GM18861 (cell line): ENCODE measurements at regions not wholly inside any gene's neighbourhood (a gene's known extent, or its start where the extent isn't known, plus 50 kb on each side); places are given as distances from the start of the nearest gene placed in this dataset.
"Not testable (repeated sequence)": the region's sequence is repeated elsewhere in the genome, so short reads cannot be mapped to it uniquely, and the experiment has no call there.

Experiments used
- ATAC-seq: cut with Tn5 transposase; IDR thresholded peaks from one replicate; pipeline ENCODE4 v1.9.1; 2021; ENCODE audit not compliant: unreplicated experiment

- ATAC-seq = no peak
These were observed 87.5 kb upstream of the ERCC6L2 start for GRCh38 chr9:95788021-95788420.

DNA sequence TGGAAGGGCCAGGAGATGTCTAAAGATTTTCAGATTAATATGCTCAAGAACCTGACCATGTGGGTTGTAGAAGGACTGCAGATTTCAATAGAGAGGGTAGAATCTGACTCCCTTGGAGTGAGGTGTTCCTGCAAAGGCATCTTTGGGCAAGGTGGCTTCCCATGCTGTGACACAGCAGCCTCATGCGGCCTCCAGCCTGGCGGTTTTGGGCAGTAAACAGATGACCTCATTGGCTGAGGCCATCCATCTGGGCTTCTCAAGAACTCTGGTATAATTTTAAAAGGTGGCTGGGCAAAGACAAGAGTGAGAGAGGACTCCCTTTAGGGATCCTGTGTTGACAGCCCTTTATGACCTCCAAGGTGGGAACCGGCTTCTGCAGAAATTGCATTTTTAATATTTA, 90.3 kb upstream of the ERCC6L2 start:
- no peak for ATAC-seq

DNA sequence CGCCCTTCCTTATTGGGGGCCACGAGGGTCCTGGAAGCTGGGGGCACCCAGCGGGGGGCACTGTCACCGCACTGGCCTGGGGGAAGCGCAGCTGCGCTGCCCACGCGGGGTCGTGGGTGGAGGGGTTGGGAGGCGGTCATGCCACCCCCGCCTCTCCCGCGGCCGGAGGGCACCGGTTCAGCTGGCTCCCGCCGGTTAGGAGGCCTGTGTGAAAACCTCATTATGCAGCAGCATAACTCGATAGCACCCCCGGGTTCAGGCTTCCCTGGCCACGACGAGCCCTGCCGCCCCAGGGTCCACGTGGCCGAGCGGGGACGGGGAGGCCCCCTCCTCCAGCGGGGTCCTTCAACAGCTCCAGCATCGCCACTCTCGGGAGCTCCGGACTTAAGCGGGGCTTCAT, 91.2 kb upstream of the ERCC6L2 start:
- ATAC-seq = no peak

- no peak for ATAC-seq
These were observed 92.0 kb upstream of the ERCC6L2 start for GRCh38 chr9:95783426-95783975.

GRCh38 chr9:95780751-95781150, 94.7 kb upstream of the ERCC6L2 start:
- ATAC-seq = no peak

DNA sequence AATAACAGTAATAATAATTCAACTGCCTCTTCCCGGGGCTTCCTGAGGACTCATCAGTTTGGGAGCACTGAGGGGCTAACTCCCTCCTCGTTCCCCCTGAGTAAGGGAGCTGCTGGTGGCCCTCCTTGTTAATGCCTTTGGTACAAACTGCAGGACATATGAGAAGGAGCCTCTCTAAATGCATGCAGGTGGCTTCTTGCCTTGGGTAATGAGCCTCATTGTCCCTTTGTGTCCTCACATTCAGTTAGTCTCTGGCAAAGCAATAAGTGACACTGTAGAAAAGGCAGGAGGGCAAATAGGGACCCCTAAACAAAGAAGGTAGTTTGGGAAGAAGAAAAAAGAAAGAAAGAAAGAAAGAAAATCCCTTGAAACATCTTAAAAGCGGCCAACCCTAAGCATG, 95.4 kb upstream of the ERCC6L2 start:
- no peak for ATAC-seq

DNA sequence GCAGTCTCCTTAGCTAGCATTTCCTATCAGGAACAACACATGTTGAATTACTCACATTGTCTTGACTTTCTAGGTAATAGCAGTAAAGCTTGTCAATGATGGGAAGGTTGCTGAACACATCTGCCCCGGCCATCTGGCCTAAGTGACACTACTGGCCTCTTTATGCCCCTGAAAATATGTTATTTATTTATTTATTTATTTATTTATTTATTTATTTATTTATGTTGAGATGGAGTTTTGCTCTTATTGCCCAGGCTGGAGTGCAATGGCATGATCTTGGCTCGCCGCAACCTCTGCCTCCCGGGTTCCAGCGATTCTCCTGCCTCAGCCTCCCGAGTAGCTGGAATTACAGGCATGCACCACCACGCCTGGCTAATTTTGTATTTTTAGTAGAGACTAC, 95.9 kb upstream of the ERCC6L2 start:
- not testable (repeated sequence) for ATAC-seq

GRCh38 chr9:95778957-95779356, 96.5 kb upstream of the ERCC6L2 start:
- ATAC-seq = no peak

DNA sequence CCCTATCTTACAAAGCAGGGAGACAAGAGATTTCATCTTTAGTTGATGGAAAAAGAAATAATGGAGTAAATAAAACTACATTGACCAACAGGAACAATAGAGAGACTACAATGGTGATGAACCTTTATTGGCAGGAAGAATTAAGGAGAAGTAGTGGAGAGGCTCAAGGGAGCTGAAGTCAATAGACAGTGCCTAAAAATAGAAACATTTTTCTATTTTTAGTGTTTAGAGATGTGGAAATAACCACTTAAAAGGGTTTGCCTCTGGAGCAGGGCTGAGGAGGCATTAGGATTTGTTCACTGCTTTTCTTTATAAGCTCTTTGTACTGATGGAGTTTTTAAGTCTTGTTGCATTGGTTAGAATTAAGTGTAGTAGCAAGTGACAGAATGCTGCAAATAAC, 98.4 kb upstream of the ERCC6L2 start:
- no peak for ATAC-seq

- ATAC-seq = no peak
These were observed 99.3 kb upstream of the ERCC6L2 start for GRCh38 chr9:95776176-95776575.

DNA sequence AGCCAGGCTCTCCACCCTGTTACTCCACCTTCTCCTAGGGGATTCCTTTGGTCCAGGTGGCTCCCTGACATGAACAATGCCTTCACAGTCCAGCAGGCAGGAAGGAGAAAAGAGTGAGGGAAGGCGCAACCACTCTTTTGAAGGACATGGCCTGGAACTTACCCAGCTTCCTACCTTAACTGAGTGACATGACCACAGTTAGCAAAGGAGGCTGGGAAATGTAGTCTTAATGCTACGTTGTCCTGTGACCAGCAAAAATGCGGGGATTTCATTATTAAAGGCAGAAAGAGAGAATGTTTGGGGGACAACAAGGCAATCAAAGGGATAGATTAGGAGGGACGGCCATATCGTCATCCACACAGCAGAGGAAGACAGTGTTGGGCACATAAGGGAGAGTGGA, 100.3 kb upstream of the ERCC6L2 start:
- no peak for ATAC-seq

- ATAC-seq = no peak
These were observed 102.5 kb upstream of the ERCC6L2 start for GRCh38 chr9:95773053-95773418.

- no peak for ATAC-seq
These were observed 103.0 kb upstream of the ERCC6L2 start for GRCh38 chr9:95772320-95773052.

DNA sequence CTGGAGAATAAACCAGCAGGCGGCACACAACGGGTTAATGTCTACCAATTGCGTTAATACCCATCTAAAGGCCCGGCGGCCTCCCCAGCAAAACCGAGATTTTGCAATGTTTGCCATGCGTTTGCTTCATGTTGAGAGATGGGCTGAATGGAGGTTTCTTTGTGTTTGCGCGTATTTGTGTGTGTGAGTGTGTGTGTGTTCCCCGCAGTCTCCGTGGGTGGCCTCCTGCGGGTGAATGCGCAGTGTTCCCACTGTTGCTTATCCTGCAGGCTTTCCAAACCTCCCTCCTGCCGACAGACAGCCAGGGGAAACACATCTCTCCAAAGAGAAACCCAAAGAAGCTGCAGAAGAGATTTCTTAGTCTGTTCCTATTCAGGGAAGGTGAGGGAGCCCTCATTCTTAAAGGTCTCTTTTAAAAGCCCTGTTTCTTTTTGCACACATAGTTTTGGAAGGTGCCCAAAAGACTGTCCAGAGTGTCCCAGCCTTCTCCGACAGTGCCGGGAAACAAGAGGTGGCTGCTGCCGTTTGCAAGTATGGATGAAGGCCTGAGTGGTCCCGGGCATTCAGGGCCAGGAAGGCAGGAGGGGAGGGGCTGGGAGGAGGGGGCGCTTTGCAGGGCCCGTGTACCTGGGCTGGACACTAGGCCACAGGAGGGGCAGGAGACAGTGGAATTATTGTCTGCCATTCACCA, 103.8 kb upstream of the ERCC6L2 start:
- no peak for ATAC-seq

- no peak for ATAC-seq
These were observed 104.8 kb upstream of the ERCC6L2 start for GRCh38 chr9:95770653-95771131.

- ATAC-seq = no peak
These were observed 105.5 kb upstream of the ERCC6L2 start for GRCh38 chr9:95769909-95770433.

GRCh38 chr9:95769473-95769872, 106.0 kb upstream of the ERCC6L2 start:
- no peak for ATAC-seq

- ATAC-seq = no peak
These were observed 108.6 kb upstream of the ERCC6L2 start for GRCh38 chr9:95766906-95767305.

DNA sequence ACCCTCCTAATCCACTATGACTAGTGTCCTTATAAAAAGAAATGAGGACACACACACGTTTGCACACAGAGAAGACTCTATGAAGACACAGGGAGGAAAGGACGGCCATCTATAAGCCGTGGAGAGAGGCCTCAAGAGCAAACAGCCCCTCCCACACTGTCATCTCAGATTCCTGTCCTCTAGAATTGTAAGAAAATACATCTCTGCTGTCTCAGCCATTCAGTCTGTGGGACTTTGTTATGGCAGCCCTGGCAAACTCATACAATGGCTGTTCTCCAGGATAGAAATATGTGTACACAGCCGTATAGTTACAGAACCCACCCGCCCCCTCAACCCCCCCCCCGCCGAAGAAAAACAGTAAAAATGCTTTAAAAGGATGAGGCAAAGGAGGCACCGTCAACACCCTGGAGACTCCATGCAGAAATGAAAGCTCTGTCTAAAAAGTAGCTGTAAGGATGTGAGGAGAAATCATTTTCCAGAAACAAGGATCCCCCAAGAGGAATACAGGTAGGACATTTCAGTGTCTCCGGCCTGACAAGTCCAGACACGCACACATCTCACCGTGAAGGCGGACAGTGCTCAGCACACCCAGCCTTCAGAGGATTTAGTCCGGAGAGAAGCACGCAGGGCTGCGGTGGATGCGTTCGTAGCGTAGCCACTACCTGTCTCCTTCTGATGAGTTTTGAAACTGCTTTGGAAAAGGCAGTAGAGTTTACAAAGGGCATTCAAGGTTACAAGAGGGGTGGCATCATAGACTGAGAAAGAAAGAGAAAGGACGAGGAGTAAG, 110.8 kb upstream of the ERCC6L2 start:
- no peak for ATAC-seq

DNA sequence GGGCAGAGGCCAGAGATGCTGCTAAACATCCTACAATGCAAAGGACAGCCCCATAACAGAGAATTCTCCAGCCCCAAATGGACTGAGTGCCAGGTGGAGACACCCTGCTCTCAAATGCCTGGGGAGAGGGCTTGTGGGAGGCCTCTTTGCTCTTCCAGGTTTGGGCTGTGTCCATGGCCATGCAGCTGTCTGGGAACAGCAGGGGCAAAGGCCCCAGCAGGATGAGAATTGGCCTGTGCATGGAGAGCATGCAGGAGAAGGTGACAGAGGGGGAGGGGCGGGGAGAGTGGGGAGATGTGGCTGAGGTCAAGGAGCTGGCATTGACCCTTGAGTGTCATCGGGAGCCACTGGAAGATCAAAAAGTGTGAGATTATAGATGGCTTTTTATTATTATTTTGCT, 111.5 kb upstream of the ERCC6L2 start:
- ATAC-seq = no peak

DNA sequence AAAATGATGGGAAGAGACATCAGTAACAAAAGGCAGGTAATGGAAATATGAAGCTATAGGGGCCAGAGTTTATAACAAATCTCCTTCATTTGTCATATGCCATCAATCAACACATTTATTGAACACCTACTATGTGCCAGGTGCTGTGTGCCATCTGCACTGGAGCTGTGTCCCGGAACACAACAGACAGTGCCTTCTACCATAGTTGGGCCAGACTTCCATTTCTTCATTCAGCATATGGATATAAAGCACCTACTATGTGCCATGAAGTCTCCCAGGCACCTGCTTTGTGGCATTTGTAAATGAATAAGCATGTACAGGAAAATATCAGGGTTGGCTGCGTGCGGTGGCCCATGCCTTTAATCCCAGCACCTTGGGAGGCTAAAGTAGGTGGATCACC, 112.5 kb upstream of the ERCC6L2 start:
- no peak for ATAC-seq
